ENCODE measurements at regions not wholly inside any gene's neighbourhood (a gene's known extent, or its start where the extent isn't known, plus 50 kb on each side); places are given as distances from the start of the nearest gene placed in this dataset.
"Not testable (repeated sequence)": the region's sequence is repeated elsewhere in the genome, so short reads cannot be mapped to it uniquely, and the experiment has no call there.

- DNase-seq = no peak
Measured at GRCh38 chr10:84634636-84635035, 306.2 kb downstream of the CCSER2 start.

DNA sequence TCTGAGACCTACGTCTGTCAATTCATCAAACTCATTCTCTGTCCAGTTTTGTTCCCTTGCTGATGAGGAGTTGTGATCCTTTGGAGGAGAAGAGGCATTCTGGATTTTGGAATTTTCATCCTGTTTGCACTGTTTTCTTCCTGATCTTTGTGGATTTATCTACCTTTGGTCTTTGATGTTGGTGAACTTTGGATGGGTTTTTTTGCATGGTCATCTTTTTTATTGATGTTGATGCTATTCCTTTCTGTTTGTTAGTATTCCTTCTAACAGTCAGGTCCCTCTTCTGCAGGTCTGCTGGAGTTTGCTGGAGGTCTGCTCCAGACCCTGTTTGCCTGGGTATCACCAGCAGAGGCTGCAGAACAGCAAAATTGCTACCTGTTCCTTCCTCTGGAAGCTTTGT is 322.2 kb downstream of the CCSER2 start:
- DNase-seq = not testable (repeated sequence)

GRCh38 chr10:84654671-84655070 is 326.3 kb downstream of the CCSER2 start:
- DNase-seq = peak; percentile 18

DNA sequence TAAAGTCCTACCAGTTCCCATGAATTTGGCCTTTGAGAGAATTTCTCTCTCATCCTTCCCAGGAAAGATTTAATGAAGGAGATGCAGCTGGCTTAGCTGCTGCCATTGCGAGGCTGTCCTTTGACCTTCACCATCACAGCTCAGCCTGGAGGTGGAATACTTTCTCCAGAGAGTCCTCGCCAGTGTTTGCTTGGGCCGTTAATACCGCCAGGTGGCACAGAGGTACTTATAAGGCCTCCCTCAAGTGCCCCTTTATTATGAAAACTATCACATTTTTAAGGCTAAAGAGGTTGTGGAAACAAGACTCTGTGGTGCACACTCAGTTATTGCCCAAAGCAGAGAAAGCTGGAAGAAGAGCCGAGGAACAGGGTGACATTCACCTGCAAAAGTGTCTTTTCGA is 330.6 kb downstream of the CCSER2 start:
- DNase-seq = no peak

DNA sequence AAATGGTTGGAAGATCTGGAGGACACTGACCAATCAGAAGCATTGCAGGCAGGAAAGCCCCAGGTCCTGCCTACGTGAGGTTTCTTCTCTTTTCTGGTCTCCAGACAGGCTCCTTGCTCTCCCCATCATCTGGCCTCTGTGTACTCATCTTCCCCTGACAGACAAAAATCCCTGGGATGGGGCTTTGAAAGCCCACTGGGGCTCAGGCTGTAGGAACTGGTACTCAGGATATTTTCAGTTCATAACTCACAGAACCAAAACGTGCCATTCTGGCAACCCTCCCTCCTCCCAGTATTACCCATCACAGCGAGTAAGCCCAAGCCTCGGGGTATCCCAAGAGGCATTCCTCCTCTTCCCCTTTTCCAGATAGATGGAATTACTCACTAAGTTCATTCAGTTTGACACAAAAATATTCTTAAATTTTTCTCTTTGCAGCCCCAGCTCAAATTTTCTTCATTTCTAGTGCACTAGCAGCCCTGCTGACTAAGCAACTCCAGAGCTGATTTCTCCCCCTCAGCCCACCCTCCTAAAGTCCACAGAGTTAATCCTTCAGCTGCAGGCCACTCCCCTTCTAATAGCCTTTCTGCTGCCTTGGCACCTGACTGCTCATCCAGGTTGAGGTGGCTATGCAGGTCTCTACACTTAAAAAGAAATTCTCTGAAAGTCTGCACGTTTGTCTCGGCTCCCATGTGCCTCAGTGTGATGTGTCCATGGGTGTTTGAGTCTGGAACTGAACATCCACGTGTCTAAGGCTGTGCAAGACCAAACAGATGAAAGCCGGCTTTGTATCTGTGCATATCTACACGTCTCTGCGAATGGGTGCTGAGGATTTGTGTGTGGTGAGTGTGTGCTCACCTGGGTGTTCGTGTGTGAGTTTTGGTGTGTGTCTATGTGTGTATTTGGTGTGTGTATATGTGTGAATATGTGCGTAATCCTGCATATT is 331.4 kb downstream of the CCSER2 start:
- no peak for DNase-seq

GRCh38 chr10:84660450-84661159 is 332.2 kb downstream of the CCSER2 start:
- no peak for DNase-seq

GRCh38 chr10:84665211-84665610 is 336.8 kb downstream of the CCSER2 start:
- DNase-seq = no peak

GRCh38 chr10:84665883-84666463 is 337.6 kb downstream of the CCSER2 start:
- peak; percentile 39 for DNase-seq

DNA sequence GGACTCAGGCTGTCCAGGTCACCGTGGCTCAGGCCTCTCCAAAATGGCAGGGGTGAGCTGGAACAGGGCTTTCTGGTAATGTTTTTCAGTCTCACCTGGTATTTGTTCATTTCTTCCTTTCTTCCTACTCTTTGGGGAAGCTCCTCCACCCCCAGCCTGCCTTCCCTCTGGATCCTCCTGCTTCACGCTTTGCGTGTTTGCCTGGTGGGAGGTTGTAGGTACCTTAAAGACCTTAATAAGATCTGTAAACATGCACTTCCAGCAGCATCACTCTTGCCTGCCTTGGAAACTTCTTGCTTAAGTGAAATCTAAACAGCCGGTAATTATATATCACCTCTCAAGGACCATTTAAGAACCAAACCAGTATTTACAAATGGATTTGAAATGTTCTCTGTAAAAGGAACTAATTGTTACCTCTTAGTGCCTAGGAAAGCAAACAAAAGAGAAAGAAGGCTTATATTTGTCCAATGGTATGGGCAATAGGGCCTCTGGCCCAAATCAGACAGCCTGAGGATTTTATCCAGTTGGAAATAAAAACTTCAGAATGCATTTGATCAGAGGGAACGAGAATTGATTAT is 339.9 kb downstream of the CCSER2 start:
- DNase-seq = no peak

GRCh38 chr10:84675060-84675459 is 346.7 kb downstream of the CCSER2 start:
- no peak for DNase-seq

DNA sequence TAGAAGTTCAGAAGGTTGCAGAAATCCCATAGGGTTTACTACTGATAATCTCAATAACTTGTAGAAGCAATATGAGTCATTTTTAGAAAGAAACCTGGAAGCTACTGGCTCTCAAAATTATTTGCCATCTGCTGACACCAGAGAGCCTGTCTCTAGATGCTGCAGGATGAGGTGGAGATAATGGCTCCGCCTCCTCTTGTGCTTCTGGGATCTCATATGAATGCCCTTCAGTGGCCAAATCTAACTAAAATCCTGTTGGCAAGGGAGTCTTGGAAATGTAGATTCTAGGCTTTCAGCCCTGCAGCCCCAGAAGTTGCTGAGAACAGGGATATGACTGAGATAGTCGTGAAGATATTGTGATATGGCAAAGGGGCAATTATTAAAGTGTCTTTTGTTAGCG is 348.1 kb downstream of the CCSER2 start:
- DNase-seq = no peak

DNA sequence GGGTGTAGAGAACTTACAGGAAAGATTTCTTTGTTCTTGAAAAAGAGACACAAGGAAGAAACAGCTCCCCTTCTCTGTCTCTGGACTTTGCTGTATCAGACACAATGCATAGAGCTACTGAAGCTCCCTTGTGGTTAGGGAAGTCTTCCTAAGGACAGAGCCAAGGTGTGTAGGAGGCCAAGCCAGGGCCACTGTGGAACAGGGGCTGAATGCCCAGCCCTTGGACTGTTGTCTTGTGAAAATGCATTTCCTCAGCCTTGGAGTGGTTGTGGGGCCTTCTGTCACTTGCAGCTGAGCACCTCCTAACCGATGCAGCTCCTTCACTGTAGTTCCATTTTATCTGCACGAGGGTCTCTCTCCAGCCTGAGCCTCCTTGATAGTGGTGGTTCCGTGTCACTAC is 353.4 kb downstream of the CCSER2 start:
- no peak for DNase-seq

GRCh38 chr10:84683550-84683949 is 355.2 kb downstream of the CCSER2 start:
- no peak for DNase-seq

- no peak for DNase-seq
Measured at GRCh38 chr10:84683980-84684740, 355.8 kb downstream of the CCSER2 start.

- DNase-seq = no peak
Measured at GRCh38 chr10:84685047-84685660, 356.8 kb downstream of the CCSER2 start.

GRCh38 chr10:84693006-84693405 is 364.6 kb downstream of the CCSER2 start:
- no peak for DNase-seq

GRCh38 chr10:84695902-84696301 is 367.5 kb downstream of the CCSER2 start:
- no peak for DNase-seq

GRCh38 chr10:84696610-84697009 is 368.2 kb downstream of the CCSER2 start:
- DNase-seq = no peak

DNA sequence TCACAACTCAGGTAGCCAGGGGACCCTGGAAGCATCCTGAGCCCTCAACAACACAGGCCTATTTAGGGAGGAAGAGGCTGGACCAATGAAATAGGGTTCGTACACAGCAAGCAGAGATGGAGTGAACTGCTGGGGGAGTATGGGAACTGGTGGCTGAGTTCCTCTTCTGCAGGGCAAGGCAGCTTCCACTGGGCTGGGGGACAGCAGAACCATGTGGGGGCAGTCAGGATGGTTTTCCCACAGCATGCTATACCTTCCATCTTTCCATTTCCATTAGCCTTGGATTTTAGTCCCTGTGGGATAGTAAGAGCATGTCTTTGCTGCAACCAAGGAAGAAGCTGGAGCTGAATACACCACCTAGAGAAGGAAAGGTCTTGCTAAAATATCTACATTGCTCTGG is 370.6 kb downstream of the CCSER2 start:
- no peak for DNase-seq

- DNase-seq = no peak
Measured at GRCh38 chr10:84700668-84701369, 372.4 kb downstream of the CCSER2 start.

DNA sequence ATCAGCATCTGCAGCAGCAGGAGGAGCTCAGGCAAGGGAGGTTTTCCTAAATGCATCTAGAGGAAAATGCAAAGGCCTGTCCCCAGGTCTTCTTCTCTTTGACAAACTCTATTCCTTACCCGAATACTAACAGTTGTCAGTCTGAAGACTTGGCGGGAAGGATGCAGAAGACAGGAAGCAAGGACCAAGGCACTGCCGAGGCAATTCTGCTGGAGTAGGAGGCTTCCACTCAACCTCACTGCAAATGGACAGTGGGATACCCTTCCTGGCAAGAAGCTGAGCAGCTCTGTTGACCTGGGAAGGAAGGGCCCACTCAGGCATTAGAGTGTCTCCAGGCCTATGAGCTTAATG is 373.0 kb downstream of the CCSER2 start:
- no peak for DNase-seq

- no peak for DNase-seq
Measured at GRCh38 chr10:84704101-84704500, 375.7 kb downstream of the CCSER2 start.

Measured in activated CD4-positive, alpha-beta T cell treated with anti-CD3 and anti-CD28 coated beads, Interleukin-2, amount 50 U/mL, for 16 hours (primary cell).